Chondrocyte (in vitro differentiated cells): ENCODE measurements at regions not wholly inside any gene's neighbourhood (a gene's known extent, or its start where the extent isn't known, plus 50 kb on each side); places are given as distances from the start of the nearest gene placed in this dataset.

Experiments
- DNase-seq: peaks from one replicate; pipeline ENCODE4 v3.0.0; 2021; ENCODE audit warnings: mixed read lengths, low spot score
- H3K27ac Mint-ChIP-seq: one replicate; pipeline ENCODE4 v1.8.0; 2021; ENCODE audit warnings: mild to moderate bottlenecking, moderate library complexity, mixed read lengths; ENCODE audit not compliant: unreplicated experiment
- H3K27me3 Mint-ChIP-seq: 2 replicates; pipeline ENCODE4 v1.8.0; 2021; ENCODE audit warnings: low read depth, mixed read lengths
- H3K36me3 Mint-ChIP-seq: 2 replicates; pipeline ENCODE4 v1.8.0; 2021; ENCODE audit warnings: low read depth, mixed read lengths
- H3K4me1 Mint-ChIP-seq: 2 replicates; pipeline ENCODE4 v1.8.0; 2021; ENCODE audit warnings: low read depth, mild to moderate bottlenecking, mixed read lengths
- H3K4me3 Mint-ChIP-seq: one replicate; pipeline ENCODE4 v1.8.0; 2021; ENCODE audit warnings: mild to moderate bottlenecking, moderate library complexity, mixed read lengths; ENCODE audit not compliant: unreplicated experiment
- H3K9me3 Mint-ChIP-seq: 2 replicates; pipeline ENCODE4 v1.8.0; 2021; ENCODE audit warnings: low read depth, mixed read lengths
- TF ChIP-seq, protein P1 (sequence below): fragments of 200-600 bp; sonication (generic); IDR thresholded peaks from 2 replicates; pipeline ENCODE4 v1.5.0; 2021; ENCODE audit warnings: antibody characterized with exemption, mild to moderate bottlenecking, moderate library complexity

GRCh38 chr3:117637666-117638065, 928.1 kb downstream of the TUSC7 start:
- TF ChIP-seq, protein P1, sequence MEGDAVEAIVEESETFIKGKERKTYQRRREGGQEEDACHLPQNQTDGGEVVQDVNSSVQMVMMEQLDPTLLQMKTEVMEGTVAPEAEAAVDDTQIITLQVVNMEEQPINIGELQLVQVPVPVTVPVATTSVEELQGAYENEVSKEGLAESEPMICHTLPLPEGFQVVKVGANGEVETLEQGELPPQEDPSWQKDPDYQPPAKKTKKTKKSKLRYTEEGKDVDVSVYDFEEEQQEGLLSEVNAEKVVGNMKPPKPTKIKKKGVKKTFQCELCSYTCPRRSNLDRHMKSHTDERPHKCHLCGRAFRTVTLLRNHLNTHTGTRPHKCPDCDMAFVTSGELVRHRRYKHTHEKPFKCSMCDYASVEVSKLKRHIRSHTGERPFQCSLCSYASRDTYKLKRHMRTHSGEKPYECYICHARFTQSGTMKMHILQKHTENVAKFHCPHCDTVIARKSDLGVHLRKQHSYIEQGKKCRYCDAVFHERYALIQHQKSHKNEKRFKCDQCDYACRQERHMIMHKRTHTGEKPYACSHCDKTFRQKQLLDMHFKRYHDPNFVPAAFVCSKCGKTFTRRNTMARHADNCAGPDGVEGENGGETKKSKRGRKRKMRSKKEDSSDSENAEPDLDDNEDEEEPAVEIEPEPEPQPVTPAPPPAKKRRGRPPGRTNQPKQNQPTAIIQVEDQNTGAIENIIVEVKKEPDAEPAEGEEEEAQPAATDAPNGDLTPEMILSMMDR = no peak
- peaks cover 17% of the 10 kb centered on the region for H3K27me3 Mint-ChIP-seq
- no peak overlapping the region for H3K4me3 Mint-ChIP-seq
- no peak overlapping the region for H3K27ac Mint-ChIP-seq
- H3K4me1 Mint-ChIP-seq = no peaks in the 10 kb centered on the region
- DNase-seq = no peak
- H3K36me3 Mint-ChIP-seq = no peaks in the 10 kb centered on the region
- peaks cover 5% of the 10 kb centered on the region for H3K9me3 Mint-ChIP-seq

DNA sequence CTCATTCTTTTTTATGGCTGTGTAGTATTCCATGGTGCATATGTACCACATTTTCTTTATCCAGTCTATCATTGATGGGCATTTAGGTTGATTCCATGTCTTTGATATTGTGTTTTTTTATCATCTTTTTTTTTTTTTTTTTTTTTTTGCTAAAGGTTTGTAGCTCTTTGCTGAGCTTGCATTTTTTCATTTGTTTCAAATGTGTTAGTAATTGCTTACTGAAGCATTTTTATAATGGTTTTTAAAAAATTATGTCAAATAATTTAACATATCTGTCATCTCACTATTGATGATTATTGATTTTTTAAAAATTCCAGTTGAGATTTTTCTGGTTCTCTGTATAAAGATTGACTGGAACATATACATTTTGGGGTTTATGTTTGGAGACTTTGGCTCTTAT, 934.6 kb downstream of the TUSC7 start:
- TF ChIP-seq, protein P1 = no peak
- no peak for DNase-seq
- peaks cover 6% of the 10 kb centered on the region for H3K27me3 Mint-ChIP-seq
- H3K4me1 Mint-ChIP-seq = peaks cover 3% of the 10 kb centered on the region
- H3K36me3 Mint-ChIP-seq = no peaks in the 10 kb centered on the region
- no peak overlapping the region for H3K27ac Mint-ChIP-seq
- no peak overlapping the region for H3K4me3 Mint-ChIP-seq
- H3K9me3 Mint-ChIP-seq = peaks cover 6% of the 10 kb centered on the region

GRCh38 chr3:117645561-117646242, 936.1 kb downstream of the TUSC7 start:
- Mint-ChIP-seq H3K27ac (no peak overlapping the region), H3K9me3 (peaks cover 4% of the 10 kb centered on the region), H3K36me3 (no peaks in the 10 kb centered on the region), H3K27me3 (peaks cover 6% of the 10 kb centered on the region), H3K4me1 (peaks cover 8% of the 10 kb centered on the region), H3K4me3 (no peak overlapping the region)
- TF ChIP-seq, protein P1 = no peak
- no peak for DNase-seq

DNA sequence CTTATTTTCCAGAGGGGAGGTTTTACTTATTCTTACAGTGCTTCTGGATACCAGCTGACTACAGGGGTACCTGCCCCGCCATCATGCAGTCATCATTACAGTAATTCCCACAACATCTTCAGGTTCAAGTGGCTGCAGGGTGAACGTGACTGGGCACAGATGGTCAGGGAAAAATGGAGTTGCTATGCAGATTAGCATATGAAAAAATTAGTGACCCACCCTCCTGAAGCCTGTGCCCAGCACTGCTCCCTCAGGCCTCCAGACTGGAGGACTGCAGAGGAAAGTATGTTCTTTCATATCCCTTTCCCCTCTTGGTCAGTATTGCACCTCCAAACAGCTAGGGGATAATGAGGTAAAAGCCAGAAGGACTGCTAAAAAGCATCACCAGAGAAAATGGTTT, 937.9 kb downstream of the TUSC7 start:
- TF ChIP-seq, protein P1 = no peak
- H3K4me3 Mint-ChIP-seq = no peak overlapping the region
- no peak overlapping the region for H3K27ac Mint-ChIP-seq
- DNase-seq = no peak
- peaks cover 4% of the 10 kb centered on the region for H3K9me3 Mint-ChIP-seq
- H3K36me3 Mint-ChIP-seq = no peaks in the 10 kb centered on the region
- peaks cover 2% of the 10 kb centered on the region for H3K27me3 Mint-ChIP-seq
- peaks cover 18% of the 10 kb centered on the region for H3K4me1 Mint-ChIP-seq

DNA sequence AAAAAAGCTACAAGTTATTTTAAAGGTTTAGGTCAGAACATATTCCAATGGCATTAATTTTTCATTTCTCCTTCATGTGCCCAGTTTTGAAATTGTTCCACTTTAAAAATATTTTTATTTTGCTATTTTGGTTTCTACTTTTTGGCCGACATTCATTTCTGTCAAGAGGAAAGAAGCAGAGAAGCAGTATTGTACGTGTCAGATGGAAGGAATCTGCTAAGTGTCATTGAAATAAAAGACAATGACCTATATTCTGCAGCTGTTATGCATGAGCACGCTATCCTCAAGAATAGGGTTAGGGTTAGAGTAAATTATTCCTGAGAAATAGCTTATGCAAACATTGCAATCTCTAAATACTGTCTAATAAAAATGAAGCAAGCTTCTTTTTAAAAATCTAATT, 941.7 kb downstream of the TUSC7 start:
- no peak overlapping the region for H3K4me3 Mint-ChIP-seq
- no peaks in the 10 kb centered on the region for H3K27me3 Mint-ChIP-seq
- DNase-seq = no peak
- TF ChIP-seq, protein P1 = no peak
- H3K9me3 Mint-ChIP-seq = peaks cover 3% of the 10 kb centered on the region
- H3K4me1 Mint-ChIP-seq = peaks cover 20% of the 10 kb centered on the region
- no peak overlapping the region for H3K27ac Mint-ChIP-seq
- H3K36me3 Mint-ChIP-seq = no peaks in the 10 kb centered on the region
